Vagina (tissue), 2 donors: ENCODE measurements at regions not wholly inside any gene's neighbourhood (a gene's known extent, or its start where the extent isn't known, plus 50 kb on each side); places are given as distances from the start of the nearest gene placed in this dataset.
"Not testable (repeated sequence)": the region's sequence is repeated elsewhere in the genome, so short reads cannot be mapped to it uniquely, and the experiment has no call there.

Source experiments
- CTCF ChIP-seq, 3 experiments: fragments of 450-650 bp in 2 of 3; fragments of 200-600 bp in 1 of 3; sonication (generic) in 1 of 3; IDR thresholded peaks; one replicate each; pipeline ENCODE4 v1.5.1; 2017 to 2019; ENCODE audit warnings: antibody characterized with exemption in 3 of 3, mild to moderate bottlenecking in 2 of 3, moderate library complexity in 2 of 3
- POLR2A ChIP-seq, 2 donors: fragments of 450-650 bp; IDR thresholded peaks; one replicate each; pipeline ENCODE4 v1.6.1; 2017; ENCODE audit warnings: antibody characterized with exemption in 2 of 2, mild to moderate bottlenecking in 2 of 2, moderate library complexity in 2 of 2
- POLR2AphosphoS5 ChIP-seq, 2 donors: sonication (generic); formaldehyde crosslinking; IDR thresholded peaks; one replicate each; pipeline ENCODE4 v1.9.0; 2017; ENCODE audit warnings: antibody characterized with exemption in 2 of 2, mild to moderate bottlenecking in 2 of 2, low read depth in 1 of 2; ENCODE audit not compliant: insufficient read depth in 1 of 2

GRCh38 chr11:89556731-89557707 lies 65.8 kb upstream of the NOX4 start:
- peak in 1 of 2 donors; percentile 27 for TF ChIP-seq POLR2AphosphoS5 (IDR thresholded peaks at IDR 0.05; ENCODE audit: insufficient read depth in 1 of 2, low read depth in 1 of 2)
- not testable (repeated sequence) for TF ChIP-seq POLR2A, CTCF (IDR thresholded peaks at IDR 0.05)
